ENCODE measurements at regions not wholly inside any gene's neighbourhood (a gene's known extent, or its start where the extent isn't known, plus 50 kb on each side); places are given as distances from the start of the nearest gene placed in this dataset.

DNA sequence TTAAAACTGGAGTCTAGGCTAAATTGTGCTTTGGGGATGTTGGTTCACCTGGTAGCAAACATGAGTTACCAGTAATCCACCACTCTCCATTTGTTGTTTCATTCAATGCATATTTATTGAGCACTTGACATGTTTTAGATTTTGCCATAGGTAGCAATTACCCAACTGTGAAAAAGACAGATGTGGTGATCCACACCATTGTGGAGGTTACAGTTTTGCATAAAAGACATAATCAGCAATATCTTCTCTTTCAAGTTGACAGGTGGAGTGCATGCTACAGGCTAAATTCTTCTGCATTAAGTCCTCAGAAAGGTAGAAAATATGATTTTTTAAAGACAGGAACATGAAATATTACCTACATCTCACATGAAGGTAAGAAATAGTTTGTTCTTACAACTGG is 143.0 kb upstream of the TSHZ2 start:
- H2AFZ ChIP-seq (ENCODE audit: low read length) = no peak overlapping the region
- no peak overlapping the region for H3K4me3 ChIP-seq (ENCODE audit: low read length)
- TF ChIP-seq EZH2phosphoT487 (IDR thresholded peaks at IDR 0.05; ENCODE audit: low read length) = no peak
- TF ChIP-seq, protein P1, sequence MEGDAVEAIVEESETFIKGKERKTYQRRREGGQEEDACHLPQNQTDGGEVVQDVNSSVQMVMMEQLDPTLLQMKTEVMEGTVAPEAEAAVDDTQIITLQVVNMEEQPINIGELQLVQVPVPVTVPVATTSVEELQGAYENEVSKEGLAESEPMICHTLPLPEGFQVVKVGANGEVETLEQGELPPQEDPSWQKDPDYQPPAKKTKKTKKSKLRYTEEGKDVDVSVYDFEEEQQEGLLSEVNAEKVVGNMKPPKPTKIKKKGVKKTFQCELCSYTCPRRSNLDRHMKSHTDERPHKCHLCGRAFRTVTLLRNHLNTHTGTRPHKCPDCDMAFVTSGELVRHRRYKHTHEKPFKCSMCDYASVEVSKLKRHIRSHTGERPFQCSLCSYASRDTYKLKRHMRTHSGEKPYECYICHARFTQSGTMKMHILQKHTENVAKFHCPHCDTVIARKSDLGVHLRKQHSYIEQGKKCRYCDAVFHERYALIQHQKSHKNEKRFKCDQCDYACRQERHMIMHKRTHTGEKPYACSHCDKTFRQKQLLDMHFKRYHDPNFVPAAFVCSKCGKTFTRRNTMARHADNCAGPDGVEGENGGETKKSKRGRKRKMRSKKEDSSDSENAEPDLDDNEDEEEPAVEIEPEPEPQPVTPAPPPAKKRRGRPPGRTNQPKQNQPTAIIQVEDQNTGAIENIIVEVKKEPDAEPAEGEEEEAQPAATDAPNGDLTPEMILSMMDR (IDR thresholded peaks at IDR 0.05; ENCODE audit: low read length) = no peak
- no peak for TF ChIP-seq EZH2 (optimal IDR thresholded peaks at IDR 0.05; ENCODE audit: low read depth, low read length)
- H3K9me2 ChIP-seq (replicated peaks; ENCODE audit: insufficient read depth, low read length) = no peaks in the 10 kb centered on the region
- no peak overlapping the region for H3K27ac ChIP-seq (ENCODE audit: low read length)
- no peaks in the 10 kb centered on the region for H3K36me3 ChIP-seq (replicated peaks; ENCODE audit: insufficient read depth, low read length)
- H3K4me2 ChIP-seq (ENCODE audit: low read depth, low read length) = no peak overlapping the region
- H3K27me3 ChIP-seq (replicated peaks; ENCODE audit: insufficient read depth, low read length) = no peaks in the 10 kb centered on the region
- no peaks in the 10 kb centered on the region for H3K79me2 ChIP-seq (ENCODE audit: low read length)
- peaks cover 6% of the 10 kb centered on the region; the same call in 1 of the 2 replicates for H3K4me1 ChIP-seq (ENCODE audit: low read length)
- H3K9me3 ChIP-seq (replicated peaks; ENCODE audit: insufficient read depth, low read length) = no peaks in the 10 kb centered on the region
- no peak overlapping the region for H3K9ac ChIP-seq (ENCODE audit: low read length)
- no peaks in the 10 kb centered on the region for H4K20me1 ChIP-seq (ENCODE audit: insufficient read depth, low read length)
- DNase-seq = no peak
- H3F3A ChIP-seq (ENCODE audit: insufficient read depth, low read length) = 0 out of 2 replicates have a peak, but pooled peaks cover 5% of the 10 kb centered on the region

DNA sequence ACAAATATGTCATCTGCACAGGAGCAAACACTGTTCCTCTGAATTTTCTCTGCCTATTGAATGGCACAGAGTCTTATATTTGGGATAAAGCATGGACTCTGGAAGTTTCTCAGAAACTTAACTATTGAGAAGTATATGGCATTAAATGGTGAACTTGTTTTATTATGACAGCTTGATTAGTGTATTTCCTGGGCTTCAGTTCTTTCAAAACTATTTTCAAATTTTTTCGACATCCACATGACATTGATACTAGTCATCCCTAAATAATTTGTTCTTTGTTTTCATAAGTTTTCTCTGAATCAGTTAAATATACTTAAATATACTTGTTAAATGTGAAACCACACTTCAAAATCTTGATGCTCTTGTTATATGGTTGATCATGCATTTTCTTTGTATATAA is 144.0 kb upstream of the TSHZ2 start:
- Histone ChIP-seq H4K20me1 (ENCODE audit: insufficient read depth, low read length) (no peaks in the 10 kb centered on the region), H3K4me1 (ENCODE audit: low read length) (peaks cover 6% of the 10 kb centered on the region; the same call in 1 of the 2 replicates), H3K27me3 (replicated peaks; ENCODE audit: insufficient read depth, low read length) (no peaks in the 10 kb centered on the region), H3F3A (ENCODE audit: insufficient read depth, low read length) (0 out of 2 replicates have a peak, but pooled peaks cover 5% of the 10 kb centered on the region), H3K36me3 (replicated peaks; ENCODE audit: insufficient read depth, low read length) (no peaks in the 10 kb centered on the region), H3K79me2 (ENCODE audit: low read length) (no peaks in the 10 kb centered on the region), H3K9me3 (replicated peaks; ENCODE audit: insufficient read depth, low read length) (no peaks in the 10 kb centered on the region), H3K9ac (ENCODE audit: low read length) (no peak overlapping the region), H3K4me3 (ENCODE audit: low read length) (no peak overlapping the region), H3K9me2 (replicated peaks; ENCODE audit: insufficient read depth, low read length) (no peaks in the 10 kb centered on the region), H3K4me2 (ENCODE audit: low read depth, low read length) (no peak overlapping the region), H2AFZ (ENCODE audit: low read length) (no peak overlapping the region), H3K27ac (ENCODE audit: low read length) (no peak overlapping the region)
- no peak for DNase-seq
- no peak for TF ChIP-seq EZH2 (optimal IDR thresholded peaks at IDR 0.05; ENCODE audit: low read depth, low read length)

GRCh38 chr20:52826722-52827121 is 145.4 kb upstream of the TSHZ2 start:
- Histone ChIP-seq H3K79me2 (ENCODE audit: low read length) (no peaks in the 10 kb centered on the region), H2AFZ (ENCODE audit: low read length) (no peak overlapping the region), H3F3A (ENCODE audit: insufficient read depth, low read length) (0 out of 2 replicates have a peak, but pooled peaks cover 5% of the 10 kb centered on the region), H3K4me1 (ENCODE audit: low read length) (peaks cover 6% of the 10 kb centered on the region; the same call in 1 of the 2 replicates), H3K9me2 (replicated peaks; ENCODE audit: insufficient read depth, low read length) (no peaks in the 10 kb centered on the region), H3K9ac (ENCODE audit: low read length) (no peak overlapping the region), H3K27me3 (replicated peaks; ENCODE audit: insufficient read depth, low read length) (no peaks in the 10 kb centered on the region), H3K36me3 (replicated peaks; ENCODE audit: insufficient read depth, low read length) (no peaks in the 10 kb centered on the region), H3K27ac (ENCODE audit: low read length) (no peak overlapping the region), H3K9me3 (replicated peaks; ENCODE audit: insufficient read depth, low read length) (no peaks in the 10 kb centered on the region), H4K20me1 (ENCODE audit: insufficient read depth, low read length) (no peaks in the 10 kb centered on the region), H3K4me3 (ENCODE audit: low read length) (no peak overlapping the region), H3K4me2 (ENCODE audit: low read depth, low read length) (no peak overlapping the region)
- TF ChIP-seq, protein P1 (IDR thresholded peaks at IDR 0.05; ENCODE audit: low read length) = no peak
- TF ChIP-seq EZH2 (optimal IDR thresholded peaks at IDR 0.05; ENCODE audit: low read depth, low read length) = no peak
- no peak for TF ChIP-seq EZH2phosphoT487 (IDR thresholded peaks at IDR 0.05; ENCODE audit: low read length)
- DNase-seq = no peak

- Histone ChIP-seq H2AFZ (ENCODE audit: low read length) (no peak overlapping the region), H3K27me3 (replicated peaks; ENCODE audit: insufficient read depth, low read length) (no peaks in the 10 kb centered on the region), H3K9me3 (replicated peaks; ENCODE audit: insufficient read depth, low read length) (no peaks in the 10 kb centered on the region), H3K9me2 (replicated peaks; ENCODE audit: insufficient read depth, low read length) (no peaks in the 10 kb centered on the region), H4K20me1 (ENCODE audit: insufficient read depth, low read length) (no peaks in the 10 kb centered on the region), H3F3A (ENCODE audit: insufficient read depth, low read length) (0 out of 2 replicates have a peak, but pooled peaks cover 5% of the 10 kb centered on the region), H3K4me1 (ENCODE audit: low read length) (peaks cover 6% of the 10 kb centered on the region; the same call in 1 of the 2 replicates), H3K79me2 (ENCODE audit: low read length) (no peaks in the 10 kb centered on the region), H3K27ac (ENCODE audit: low read length) (no peak overlapping the region), H3K4me2 (ENCODE audit: low read depth, low read length) (no peak overlapping the region), H3K4me3 (ENCODE audit: low read length) (no peak overlapping the region), H3K36me3 (replicated peaks; ENCODE audit: insufficient read depth, low read length) (no peaks in the 10 kb centered on the region), H3K9ac (ENCODE audit: low read length) (no peak overlapping the region)
- no peak for DNase-seq
- TF ChIP-seq EZH2 (optimal IDR thresholded peaks at IDR 0.05; ENCODE audit: low read depth, low read length) (no peak), EZH2phosphoT487 (IDR thresholded peaks at IDR 0.05; ENCODE audit: low read length) (no peak)
- TF ChIP-seq, protein P1 (IDR thresholded peaks at IDR 0.05; ENCODE audit: low read length) = no peak
These were observed 145.8 kb upstream of the TSHZ2 start for GRCh38 chr20:52826321-52826720.

All from MM.1S (cell line).